GM23248 (cell line): ENCODE measurements at regions not wholly inside any gene's neighbourhood (a gene's known extent, or its start where the extent isn't known, plus 50 kb on each side); places are given as distances from the start of the nearest gene placed in this dataset.
"Not testable (repeated sequence)": the region's sequence is repeated elsewhere in the genome, so short reads cannot be mapped to it uniquely, and the experiment has no call there.

ENCODE experiments used
- DNase-seq: peaks from one replicate; pipeline ENCODE4 v3.0.0-alpha.2; 2015
- H2AFZ ChIP-seq: fragments of 200-600 bp; sonication (generic); 2 replicates; pipeline ENCODE4 v1.6.1; 2016; ENCODE audit warnings: antibody characterized with exemption
- H3F3A ChIP-seq: fragments of 200-600 bp; sonication (generic); 2 replicates; pipeline ENCODE4 v1.6.1; 2016; ENCODE audit warnings: mild to moderate bottlenecking, antibody characterized with exemption, mixed run types; ENCODE audit not compliant: insufficient read depth
- H3K27ac ChIP-seq: fragments of 200-600 bp; sonication (generic); 2 replicates; pipeline ENCODE4 v1.5.1; 2016; ENCODE audit warnings: mild to moderate bottlenecking
- H3K27me3 ChIP-seq: fragments of 200-600 bp; sonication (generic); replicated peaks from 2 replicates; pipeline ENCODE4 v1.6.1; 2016; ENCODE audit warnings: mild to moderate bottlenecking; ENCODE audit not compliant: insufficient read depth
- H3K36me3 ChIP-seq: fragments of 200-600 bp; sonication (generic); 2 replicates; pipeline ENCODE4 v1.6.1; 2016; ENCODE audit warnings: low read depth, mild to moderate bottlenecking
- H3K4me1 ChIP-seq: fragments of 200-600 bp; sonication (generic); 2 replicates; pipeline ENCODE4 v1.6.1; 2016; ENCODE audit warnings: mild to moderate bottlenecking; ENCODE audit not compliant: insufficient read depth
- H3K4me2 ChIP-seq: fragments of 200-600 bp; sonication (generic); one replicate; pipeline ENCODE4 v1.6.1; 2016; ENCODE audit warnings: mild to moderate bottlenecking; ENCODE audit not compliant: unreplicated experiment
- H3K4me3 ChIP-seq: fragments of 200-600 bp; sonication (generic); 2 replicates; pipeline ENCODE4 v1.5.1; 2016; ENCODE audit warnings: mild to moderate bottlenecking
- H3K79me2 ChIP-seq: fragments of 200-600 bp; sonication (generic); 2 replicates; pipeline ENCODE4 v1.6.1; 2016; ENCODE audit warnings: mild to moderate bottlenecking; ENCODE audit not compliant: insufficient read depth
- H3K9ac ChIP-seq: fragments of 200-600 bp; sonication (generic); 2 replicates; pipeline ENCODE4 v1.6.1; 2016; ENCODE audit warnings: mild to moderate bottlenecking
- H3K9me2 ChIP-seq: fragments of 200-600 bp; sonication (generic); 2 replicates; pipeline ENCODE4 v1.6.1; 2016; ENCODE audit warnings: mixed run types, mild to moderate bottlenecking, moderate library complexity; ENCODE audit not compliant: insufficient read depth
- H3K9me3 ChIP-seq: fragments of 200-600 bp; sonication (generic); one replicate; pipeline ENCODE4 v1.6.1; 2017; ENCODE audit warnings: low read depth
- H4K20me1 ChIP-seq: fragments of 200-600 bp; sonication (generic); 2 replicates; pipeline ENCODE4 v1.6.0; 2016; ENCODE audit not compliant: insufficient read depth
- EZH2 ChIP-seq: fragments of 200-600 bp; sonication (generic); IDR thresholded peaks from 2 replicates; pipeline ENCODE4 v1.6.1; 2018; ENCODE audit warnings: antibody characterized with exemption, mild to moderate bottlenecking; ENCODE audit not compliant: insufficient read depth, poor library complexity, severe bottlenecking
- EZH2phosphoT487 ChIP-seq: fragments of 200-600 bp; sonication (generic); IDR thresholded peaks from 2 replicates; pipeline ENCODE4 v1.6.1; 2018; ENCODE audit warnings: antibody characterized with exemption, moderate library complexity, mild to moderate bottlenecking, low read depth; ENCODE audit not compliant: insufficient read depth
- WGBS, 2 experiments: methylation state at CpG; one replicate each; pipeline ENCODE4 v1.1.6; 2015 to 2017; ENCODE audit warnings: low lambda C conversion rate in 2 of 2, low coverage in 1 of 2; ENCODE audit errors: missing lambda C conversion rate in 2 of 2; 5-methylcytosine and 5-hydroxymethylcytosine counted together
- in situ Hi-C: fragments of 300-500 bp; cut with MboI; formaldehyde crosslinking; loops from 2 replicates; pipeline ENCODE4 v1.15.0; 2020

DNA sequence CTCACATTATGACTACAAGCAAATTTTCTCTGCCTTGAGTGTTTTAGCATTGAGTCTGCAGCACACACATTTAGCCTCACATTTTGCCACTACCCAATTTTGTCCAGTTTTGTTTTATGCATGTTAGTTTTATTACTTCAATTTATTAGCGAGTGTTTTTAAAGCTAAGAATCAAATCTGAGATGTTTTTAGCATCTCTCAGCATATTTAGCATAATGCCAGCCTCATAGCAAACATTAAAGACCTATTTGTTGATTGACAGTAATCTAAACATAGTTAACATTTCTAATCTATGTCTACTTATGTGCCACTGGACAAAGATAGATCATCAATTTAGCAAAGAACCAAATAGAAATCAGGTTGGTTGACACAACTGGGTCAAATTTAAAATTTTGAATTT lies 94.1 kb upstream of the NXPH2 start:
- H3K36me3 ChIP-seq, result no peaks in the 10 kb centered on the region
- WGBS, 2 experiments, result 0 to 2% methylated on average over 1 of the region's 1 CpG
- H3F3A ChIP-seq, result no peaks in the 10 kb centered on the region
- no peak overlapping the region for H3K9ac ChIP-seq
- H3K4me1 ChIP-seq, result no peaks in the 10 kb centered on the region
- H3K9me3 ChIP-seq, result no peaks in the 10 kb centered on the region
- no peak overlapping the region for H2AFZ ChIP-seq
- no peak for DNase-seq
- no peak overlapping the region for H3K4me3 ChIP-seq
- TF ChIP-seq EZH2phosphoT487 (no peak), EZH2 (no peak)
- H3K27me3 ChIP-seq, result no peaks in the 10 kb centered on the region
- no peak overlapping the region for H3K4me2 ChIP-seq
- H3K9me2 ChIP-seq, result no peaks in the 10 kb centered on the region
- no peaks in the 10 kb centered on the region for H3K79me2 ChIP-seq
- in situ Hi-C loops, result no loop called here
- H3K27ac ChIP-seq, result no peak overlapping the region
- H4K20me1 ChIP-seq, result no peaks in the 10 kb centered on the region

- H3K36me3 ChIP-seq, H3K4me3 ChIP-seq, H3K4me2 ChIP-seq, H3K9me3 ChIP-seq, in situ Hi-C loops, H3K9me2 ChIP-seq, H4K20me1 ChIP-seq, H3K9ac ChIP-seq, H3K79me2 ChIP-seq, H3F3A ChIP-seq, H3K27ac ChIP-seq, DNase-seq, H3K4me1 ChIP-seq, H3K27me3 ChIP-seq, H2AFZ ChIP-seq: not testable (repeated sequence)
- 39 to 65% methylated on average over 2 to 10 of the region's 10 CpGs for WGBS, 2 experiments
Measured at GRCh38 chr2:138872116-138872515, 91.9 kb upstream of the NXPH2 start.

DNA sequence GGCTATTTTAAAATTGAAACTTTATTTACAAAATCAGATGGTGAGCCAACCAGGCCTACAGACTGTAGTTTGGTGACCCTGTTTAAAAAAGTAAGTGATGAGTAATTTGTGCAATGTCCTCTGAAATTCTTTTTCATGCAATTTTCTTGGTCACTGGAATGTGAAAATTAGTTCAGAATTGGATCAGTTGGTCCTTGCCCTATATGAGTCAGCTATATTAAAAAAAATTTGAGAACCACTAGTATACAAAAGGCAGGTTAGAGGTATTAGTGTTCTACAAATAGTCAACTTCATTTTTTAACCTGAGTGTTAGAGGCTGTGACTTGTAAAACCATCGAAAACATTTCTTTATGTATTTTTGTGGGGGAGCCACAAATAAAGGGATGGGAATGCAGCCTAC lies 91.1 kb upstream of the NXPH2 start:
- no peak overlapping the region for H2AFZ ChIP-seq

GRCh38 chr2:138867341-138867740 lies 87.2 kb upstream of the NXPH2 start:
- Histone ChIP-seq H3K4me2 (no peak overlapping the region), H3K36me3 (no peaks in the 10 kb centered on the region), H3K27ac (no peak overlapping the region), H3K79me2 (no peaks in the 10 kb centered on the region), H2AFZ (no peak overlapping the region), H3K27me3 (no peaks in the 10 kb centered on the region), H3F3A (no peaks in the 10 kb centered on the region), H3K9ac (no peak overlapping the region), H3K4me1 (no peaks in the 10 kb centered on the region), H3K4me3 (no peak overlapping the region), H4K20me1 (no peaks in the 10 kb centered on the region), H3K9me3 (no peaks in the 10 kb centered on the region), H3K9me2 (no peaks in the 10 kb centered on the region)
- TF ChIP-seq EZH2 (no peak), EZH2phosphoT487 (no peak)
- 37 to 44% methylated on average over 1 of the region's 1 CpG for WGBS, 2 experiments
- in situ Hi-C loops, result no loop called here
- DNase-seq, result no peak

More for the DNA sequence above, 91.1 kb upstream of the NXPH2 start:
- Histone ChIP-seq H3K27ac (no peak overlapping the region), H3K9me3 (no peaks in the 10 kb centered on the region), H3K79me2 (no peaks in the 10 kb centered on the region), H3K9ac (no peak overlapping the region), H3K9me2 (no peaks in the 10 kb centered on the region), H3K4me1 (no peaks in the 10 kb centered on the region), H3F3A (no peaks in the 10 kb centered on the region), H4K20me1 (no peaks in the 10 kb centered on the region), H3K4me3 (no peak overlapping the region), H3K4me2 (no peak overlapping the region), H3K36me3 (no peaks in the 10 kb centered on the region), H3K27me3 (no peaks in the 10 kb centered on the region)
- no peak for DNase-seq
- no peak for TF ChIP-seq EZH2phosphoT487
- TF ChIP-seq EZH2, result no peak
- in situ Hi-C loops, result no loop called here
- 21 to 23% methylated on average over 1 of the region's 1 CpG for WGBS, 2 experiments

- Histone ChIP-seq H3K79me2 (no peaks in the 10 kb centered on the region), H3F3A (no peaks in the 10 kb centered on the region), H3K36me3 (no peaks in the 10 kb centered on the region), H3K27me3 (no peaks in the 10 kb centered on the region), H4K20me1 (no peaks in the 10 kb centered on the region), H3K9me2 (no peaks in the 10 kb centered on the region), H2AFZ (no peak overlapping the region), H3K27ac (no peak overlapping the region), H3K9ac (no peak overlapping the region), H3K4me3 (no peak overlapping the region), H3K9me3 (no peaks in the 10 kb centered on the region), H3K4me2 (no peak overlapping the region), H3K4me1 (no peaks in the 10 kb centered on the region)
- TF ChIP-seq EZH2phosphoT487 (no peak), EZH2 (no peak)
- no peak for DNase-seq
- in situ Hi-C loops, result no loop called here
Measured at GRCh38 chr2:138866797-138867196, 86.6 kb upstream of the NXPH2 start.
